ENCODE measurements at regions not wholly inside any gene's neighbourhood (a gene's known extent, or its start where the extent isn't known, plus 50 kb on each side); places are given as distances from the start of the nearest gene placed in this dataset.
A peak's percentile ranks its signal among the peaks of the same experiment; 100 is the strongest.
"Not testable (repeated sequence)": the region's sequence is repeated elsewhere in the genome, so short reads cannot be mapped to it uniquely, and the experiment has no call there.

DNA sequence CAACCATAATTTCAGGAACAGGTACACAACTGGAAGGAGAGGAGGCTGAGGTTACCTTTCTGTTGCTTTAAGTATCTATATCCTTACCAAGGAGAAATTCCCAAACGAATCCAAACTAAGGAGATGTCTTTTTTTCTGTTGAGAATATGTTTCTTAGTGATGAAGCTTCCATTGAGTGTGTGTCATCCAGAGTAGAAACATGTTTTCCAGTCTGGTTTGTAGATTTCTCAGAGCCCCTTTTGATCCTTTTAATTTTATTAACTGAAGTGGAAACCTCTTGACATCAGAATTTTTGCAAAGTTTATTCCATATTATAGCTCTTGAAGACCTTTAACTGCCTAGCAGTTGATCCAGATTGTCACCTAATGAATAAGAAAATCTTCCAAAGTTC, 207.1 kb upstream of the FERD3L start:
- in situ Hi-C loops (cut with HindIII; ENCODE audit: low pct_unique_long_range_greater_than_20kb, low sequenced_read_pairs) = no loop called here
- no peak for DNase-seq (ENCODE audit: low read depth)

DNA sequence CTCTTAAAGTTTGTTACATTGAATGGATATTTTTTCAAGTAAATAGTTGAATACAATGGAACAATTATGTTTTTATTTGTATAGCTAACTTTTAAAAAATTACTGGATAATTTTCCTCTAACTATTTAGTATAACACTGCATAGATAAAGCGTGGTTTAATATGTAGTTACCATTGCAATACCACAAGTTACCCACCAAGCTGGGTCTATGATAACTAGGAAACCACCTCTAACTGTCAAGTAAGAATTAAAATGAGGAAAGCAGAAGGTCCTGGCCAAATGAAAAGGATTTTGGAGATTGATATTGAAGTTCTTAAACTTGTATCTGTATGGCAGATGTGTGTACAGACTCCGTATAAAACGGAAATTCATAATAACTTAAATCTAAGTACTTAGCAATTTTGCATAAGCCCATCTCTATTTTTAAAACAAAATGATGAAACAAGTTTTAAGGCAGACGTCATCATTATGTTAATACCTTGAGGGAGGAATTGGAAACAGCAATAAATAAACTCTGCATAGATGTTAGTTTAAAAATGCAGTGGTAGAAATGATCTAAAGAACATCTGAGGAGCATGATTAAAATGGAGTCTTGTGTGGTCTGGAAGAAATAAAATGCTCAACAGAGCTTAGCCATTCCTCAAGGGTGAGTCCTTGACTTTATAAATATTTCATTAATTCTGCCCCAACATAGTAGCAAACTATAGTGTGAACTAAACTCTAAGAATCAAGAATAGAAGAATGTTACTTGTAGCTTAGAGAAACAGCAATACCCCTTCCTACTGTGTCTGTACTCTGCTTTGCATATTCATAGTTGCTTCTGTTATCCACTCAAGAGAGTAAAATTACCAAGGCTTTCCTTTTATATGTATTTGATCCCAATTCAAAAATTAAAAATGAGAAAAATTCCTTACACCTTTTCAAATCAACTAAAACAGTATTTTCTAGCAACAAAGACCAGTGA, 206.4 kb upstream of the FERD3L start:
- in situ Hi-C loops (cut with HindIII; ENCODE audit: low pct_unique_long_range_greater_than_20kb, low sequenced_read_pairs) = no loop called here

DNA sequence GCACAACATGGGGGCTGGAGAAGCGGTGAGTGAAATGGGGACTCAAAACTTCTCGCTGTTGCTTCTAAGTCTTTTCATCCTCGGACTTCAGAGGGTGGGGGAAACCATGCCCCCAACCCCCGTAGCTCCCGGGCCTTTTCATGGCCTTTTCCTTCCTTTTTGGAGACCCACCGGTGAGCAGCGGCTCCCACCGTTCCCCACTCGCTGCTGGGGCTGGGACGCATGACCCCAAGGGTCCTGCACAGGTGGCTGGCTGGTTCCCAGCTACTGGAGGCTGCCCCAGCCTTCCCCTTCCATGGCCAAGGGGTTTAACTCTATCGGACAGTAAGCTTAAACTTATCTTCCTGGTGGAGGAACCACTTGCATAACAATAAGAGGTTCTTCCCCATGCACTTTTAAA, 194.3 kb upstream of the FERD3L start:
- in situ Hi-C loops (cut with HindIII; ENCODE audit: low pct_unique_long_range_greater_than_20kb, low sequenced_read_pairs) = no loop called here
- no peak for DNase-seq (ENCODE audit: low read depth)

More for the DNA sequence above, 206.4 kb upstream of the FERD3L start:
- no peak for DNase-seq (ENCODE audit: low read depth)

DNA sequence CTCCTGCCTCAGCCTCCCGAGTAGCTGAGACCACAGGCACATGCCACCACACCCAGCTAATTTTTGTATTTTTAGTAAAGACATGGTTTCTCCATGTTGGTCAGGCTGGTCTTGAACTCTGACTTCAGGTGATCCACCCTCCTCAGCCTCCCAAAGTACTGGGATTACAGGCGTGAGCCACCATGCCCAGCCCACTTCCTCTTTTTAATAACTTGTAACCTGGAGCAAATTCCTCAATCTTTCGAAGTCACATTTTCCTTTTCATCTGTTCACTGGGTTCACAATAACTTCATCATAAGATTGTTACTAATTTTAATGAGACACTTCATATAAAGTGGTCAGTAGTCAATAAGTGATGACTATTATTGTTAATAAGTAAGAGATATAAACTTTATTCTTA, 193.3 kb upstream of the FERD3L start:
- DNase-seq (ENCODE audit: low read depth); in situ Hi-C loops (cut with HindIII; ENCODE audit: low pct_unique_long_range_greater_than_20kb, low sequenced_read_pairs): not testable (repeated sequence)

GRCh38 chr7:19336836-19337383, 191.7 kb upstream of the FERD3L start:
- in situ Hi-C loops (cut with HindIII; ENCODE audit: low pct_unique_long_range_greater_than_20kb, low sequenced_read_pairs) = no loop called here
- DNase-seq (ENCODE audit: low read depth) = no peak

DNA sequence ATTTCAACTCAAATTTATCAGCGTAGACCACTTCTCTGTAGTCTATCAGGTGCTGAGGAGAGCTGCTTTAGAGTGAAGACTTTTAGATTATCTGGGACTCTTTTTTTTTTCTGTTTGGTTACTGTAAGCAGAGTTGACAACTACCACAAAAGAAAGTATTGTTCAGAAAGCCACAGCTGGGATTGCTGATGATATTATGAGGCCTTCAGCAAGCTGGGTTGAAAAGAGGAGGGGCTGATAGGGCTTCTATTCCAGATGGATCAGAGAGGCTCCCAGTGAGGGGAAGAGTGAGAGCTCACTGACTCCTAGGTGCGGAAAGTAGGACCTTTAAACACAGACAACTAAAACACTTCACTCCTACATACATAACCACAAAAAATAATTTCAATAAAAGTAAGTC, 188.5 kb upstream of the FERD3L start:
- DNase-seq (ENCODE audit: low read depth) = no peak
- in situ Hi-C loops (cut with HindIII; ENCODE audit: low pct_unique_long_range_greater_than_20kb, low sequenced_read_pairs) = no loop called here

GRCh38 chr7:19327018-19327417, 181.8 kb upstream of the FERD3L start:
- in situ Hi-C loops (cut with HindIII; ENCODE audit: low pct_unique_long_range_greater_than_20kb, low sequenced_read_pairs) = no loop called here
- DNase-seq (ENCODE audit: low read depth) = peak; percentile 5

GRCh38 chr7:19322002-19322401, 176.8 kb upstream of the FERD3L start:
- DNase-seq (ENCODE audit: low read depth) = no peak
- in situ Hi-C loops (cut with HindIII; ENCODE audit: low pct_unique_long_range_greater_than_20kb, low sequenced_read_pairs) = no loop called here

GRCh38 chr7:19318287-19318686, 173.1 kb upstream of the FERD3L start:
- in situ Hi-C loops (cut with HindIII; ENCODE audit: low pct_unique_long_range_greater_than_20kb, low sequenced_read_pairs) = no loop called here
- DNase-seq (ENCODE audit: low read depth) = no peak

DNA sequence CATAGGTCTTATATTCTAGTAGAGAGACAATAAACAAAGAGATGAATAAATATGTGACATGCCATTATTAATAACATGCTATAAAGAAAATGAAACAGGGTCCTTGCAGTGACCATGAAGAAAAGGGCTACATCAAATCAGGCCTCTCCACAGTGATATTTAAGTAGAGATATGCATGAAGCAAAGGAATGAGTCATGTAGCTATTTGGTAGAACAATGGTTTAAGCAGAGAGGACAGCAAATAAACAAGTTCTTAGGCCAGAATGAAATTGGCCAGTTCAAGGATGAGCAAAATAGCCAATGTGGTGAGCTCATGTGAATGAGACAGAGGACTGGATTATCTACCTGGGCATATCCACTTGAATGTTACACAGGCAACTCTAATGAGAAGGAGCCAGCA, 172.2 kb upstream of the FERD3L start:
- in situ Hi-C loops (cut with HindIII; ENCODE audit: low pct_unique_long_range_greater_than_20kb, low sequenced_read_pairs) = no loop called here
- no peak for DNase-seq (ENCODE audit: low read depth)

DNA sequence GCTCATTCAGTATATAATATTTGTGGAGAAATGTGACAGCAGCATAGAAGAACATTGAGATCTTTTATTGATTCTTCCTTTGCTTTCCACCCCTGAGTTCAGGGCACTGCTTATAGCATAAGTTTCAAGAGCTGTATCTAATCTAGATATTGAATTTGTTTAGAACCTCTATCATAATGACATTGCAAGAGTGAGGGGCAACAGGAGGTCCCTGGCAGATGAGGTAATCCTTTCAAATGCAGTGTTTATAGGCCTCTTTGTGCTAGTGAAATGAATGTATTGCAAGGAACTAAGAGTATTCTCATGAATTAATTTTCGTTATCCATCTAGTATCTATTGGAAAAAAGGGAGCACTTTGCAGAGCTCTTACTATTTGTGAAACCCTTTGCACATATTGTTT, 167.2 kb upstream of the FERD3L start:
- DNase-seq (ENCODE audit: low read depth) = no peak
- in situ Hi-C loops (cut with HindIII; ENCODE audit: low pct_unique_long_range_greater_than_20kb, low sequenced_read_pairs) = no loop called here

DNA sequence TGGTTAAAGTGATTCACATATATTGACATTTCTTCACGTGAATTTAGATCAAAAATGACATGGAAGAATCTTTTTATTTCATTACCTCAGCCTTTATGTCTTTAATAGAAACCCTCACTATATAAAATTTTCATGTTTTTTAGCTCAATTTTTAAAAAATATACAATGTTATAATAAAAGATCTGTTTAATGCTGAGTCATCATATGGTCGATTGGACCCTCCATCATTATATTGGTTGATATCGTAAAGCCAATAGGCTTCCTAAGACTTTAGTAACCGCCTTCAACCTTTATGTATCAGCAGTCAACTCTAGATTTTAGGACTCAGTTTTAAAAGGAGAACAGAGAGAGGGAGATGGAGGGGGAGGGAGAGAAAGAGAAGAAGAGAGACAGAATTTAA, 162.3 kb upstream of the FERD3L start:
- in situ Hi-C loops (cut with HindIII; ENCODE audit: low pct_unique_long_range_greater_than_20kb, low sequenced_read_pairs) = no loop called here
- no peak for DNase-seq (ENCODE audit: low read depth)

DNA sequence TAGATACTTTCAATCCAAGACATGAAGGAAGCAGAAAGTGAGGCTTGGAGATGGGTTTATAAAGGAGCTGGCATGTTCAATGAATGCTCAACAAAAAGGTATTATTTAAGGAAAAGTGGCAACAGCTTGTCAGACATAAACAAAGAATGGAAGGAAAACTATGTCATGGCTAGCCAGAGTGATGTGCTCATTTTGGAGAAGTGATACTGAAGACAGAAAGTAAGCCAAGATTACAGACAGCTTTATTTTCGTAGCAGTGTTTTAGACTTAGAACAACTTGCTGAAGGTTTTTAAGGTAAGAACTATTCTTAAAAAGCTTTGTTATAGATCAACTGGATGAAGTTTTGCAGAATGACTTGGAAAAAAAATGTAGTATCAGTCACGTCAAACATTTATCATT, 160.5 kb upstream of the FERD3L start:
- in situ Hi-C loops (cut with HindIII; ENCODE audit: low pct_unique_long_range_greater_than_20kb, low sequenced_read_pairs) = no loop called here
- DNase-seq (ENCODE audit: low read depth) = no peak

DNA sequence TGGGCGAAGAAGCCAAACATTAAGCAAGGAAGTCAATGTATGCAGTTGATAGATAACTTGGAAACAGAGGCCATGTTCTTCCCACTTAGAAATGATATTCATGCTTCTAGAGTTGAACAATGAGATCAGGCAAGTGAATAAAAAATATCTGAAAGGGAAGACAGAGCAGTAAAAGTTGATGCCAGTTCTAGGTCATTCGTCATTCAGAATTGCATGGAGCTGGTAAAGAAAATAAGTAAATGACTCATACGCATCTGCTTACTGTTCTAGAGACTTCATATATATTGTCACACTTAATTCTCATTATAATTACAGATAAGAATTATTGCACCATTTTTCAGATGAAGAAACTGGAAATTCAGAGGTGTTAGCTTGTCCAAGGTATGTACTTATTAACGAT, 158.9 kb upstream of the FERD3L start:
- DNase-seq (ENCODE audit: low read depth) = no peak
- in situ Hi-C loops (cut with HindIII; ENCODE audit: low pct_unique_long_range_greater_than_20kb, low sequenced_read_pairs) = no loop called here

DNA sequence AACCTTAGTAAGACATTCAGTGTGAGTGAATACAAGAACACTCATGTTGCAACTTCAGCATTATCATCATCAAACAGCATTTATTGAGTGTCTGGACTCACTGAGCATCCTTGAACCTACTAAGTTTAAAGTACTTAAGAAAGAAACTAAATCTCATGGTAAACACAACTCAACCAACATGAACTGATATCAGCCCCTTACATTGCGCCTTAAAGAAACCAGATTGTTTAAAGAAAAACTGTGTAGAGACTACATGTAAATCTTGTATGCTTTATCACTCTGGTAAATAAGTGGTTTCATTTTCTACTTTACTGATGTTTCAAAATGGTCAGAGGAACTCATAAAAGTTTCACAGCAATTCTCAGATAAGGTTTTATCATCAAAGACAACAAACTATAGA, 157.5 kb upstream of the FERD3L start:
- no peak for DNase-seq (ENCODE audit: low read depth)

DNA sequence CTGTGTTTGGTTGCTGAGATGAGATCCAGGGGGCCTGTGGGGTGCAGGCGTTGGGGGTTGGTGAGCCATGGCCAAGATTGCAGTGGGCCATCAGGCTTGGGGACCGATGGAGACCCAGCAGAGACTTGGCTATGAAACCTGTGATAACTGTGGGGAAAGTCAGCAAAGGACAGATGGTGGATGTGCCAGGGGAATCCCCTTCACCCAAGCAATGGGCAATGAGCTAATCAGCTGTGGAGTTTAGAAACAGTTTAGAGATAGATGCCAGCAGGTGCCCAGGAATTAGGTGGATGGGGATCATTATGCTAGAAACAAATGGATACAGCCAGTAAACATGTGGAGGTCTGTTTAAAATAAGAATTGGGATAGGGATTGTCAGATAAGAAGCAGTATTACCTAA, 151.4 kb upstream of the FERD3L start:
- in situ Hi-C loops (cut with HindIII; ENCODE audit: low pct_unique_long_range_greater_than_20kb, low sequenced_read_pairs) = no loop called here
- no peak for DNase-seq (ENCODE audit: low read depth)

More for the DNA sequence above, 157.5 kb upstream of the FERD3L start:
- in situ Hi-C loops (cut with HindIII; ENCODE audit: low pct_unique_long_range_greater_than_20kb, low sequenced_read_pairs) = no loop called here

GRCh38 chr7:19295376-19295775, 150.2 kb upstream of the FERD3L start:
- no peak for DNase-seq (ENCODE audit: low read depth)
- in situ Hi-C loops (cut with HindIII; ENCODE audit: low pct_unique_long_range_greater_than_20kb, low sequenced_read_pairs) = no loop called here

- no peak for DNase-seq (ENCODE audit: low read depth)
- in situ Hi-C loops (cut with HindIII; ENCODE audit: low pct_unique_long_range_greater_than_20kb, low sequenced_read_pairs) = no loop called here
Observed at GRCh38 chr7:19294619-19295018, 149.4 kb upstream of the FERD3L start.

GRCh38 chr7:19293431-19293830, 148.2 kb upstream of the FERD3L start:
- DNase-seq (ENCODE audit: low read depth) = no peak
- in situ Hi-C loops (cut with HindIII; ENCODE audit: low pct_unique_long_range_greater_than_20kb, low sequenced_read_pairs) = no loop called here

- in situ Hi-C loops (cut with HindIII; ENCODE audit: low pct_unique_long_range_greater_than_20kb, low sequenced_read_pairs) = no loop called here
Observed at GRCh38 chr7:19290968-19291367, 145.7 kb upstream of the FERD3L start.

More at GRCh38 chr7:19290968-19291367, 145.7 kb upstream of the FERD3L start:
- DNase-seq (ENCODE audit: low read depth) = no peak
